H1 (cell line): ENCODE measurements at regions not wholly inside any gene's neighbourhood (a gene's known extent, or its start where the extent isn't known, plus 50 kb on each side); places are given as distances from the start of the nearest gene placed in this dataset.

Source experiments
- CTCF ChIA-PET: fragments of 300-600 bp; sonication (Branson Sonifier 250); formaldehyde crosslinking; loops from one replicate; lab custom pipeline; 2021; ENCODE audit not compliant: partially characterized antibody; lab: Charles Lee
- POLR2A ChIA-PET: fragments of 300-600 bp; sonication (Branson Sonifier 250); formaldehyde crosslinking; loops from one replicate; lab custom pipeline; 2021; ENCODE audit warnings: inconsistent platforms; ENCODE audit not compliant: partially characterized antibody; lab: Charles Lee
- DNase-seq, 2 experiments: peaks; one replicate each; pipeline versions ENCODE4 v3.0.0 to v3.0.0-alpha.2; 2010 to 2022; ENCODE audit warnings: low spot score in 2 of 2, low read depth in 1 of 2, mixed read lengths in 1 of 2
- FAIRE-seq: peaks from 2 replicates; lab custom pipeline; 2011; peaks lifted over from hg19 to GRCh38; lab: Jason Lieb, UNC
- H2AFZ ChIP-seq: 2 replicates; pipeline ENCODE4 v1.8.1; 2012; ENCODE audit warnings: low read length, inconsistent platforms
- H2AK5ac ChIP-seq: 2 replicates; pipeline ENCODE4 v1.6.1; 2013; ENCODE audit warnings: low read depth, low read length
- H2BK120ac ChIP-seq: replicated peaks from 2 replicates; pipeline ENCODE3; 2013; ENCODE audit warnings: low read depth, low read length, inconsistent platforms
- H2BK12ac ChIP-seq: 2 replicates; pipeline ENCODE4 v1.6.1; 2013; ENCODE audit warnings: low read depth, low read length
- H2BK15ac ChIP-seq: 2 replicates; pipeline ENCODE4 v1.6.1; 2013; ENCODE audit warnings: low read length
- H2BK20ac ChIP-seq: 2 replicates; pipeline ENCODE4 v1.6.1; 2013; ENCODE audit warnings: low read length
- H2BK5ac ChIP-seq: 2 replicates; pipeline ENCODE4 v1.6.1; 2013; ENCODE audit warnings: low read depth, low read length
- H3K14ac ChIP-seq: 2 replicates; pipeline ENCODE4 v1.6.1; 2013; ENCODE audit warnings: inconsistent platforms; ENCODE audit not compliant: insufficient read length
- H3K18ac ChIP-seq: 2 replicates; pipeline ENCODE4 v1.6.1; 2013; ENCODE audit warnings: low read length; ENCODE audit errors: extremely low read depth
- H3K23ac ChIP-seq: 2 replicates; pipeline ENCODE4 v1.6.1; 2013; ENCODE audit warnings: inconsistent platforms; ENCODE audit not compliant: insufficient read length
- H3K23me2 ChIP-seq: 2 replicates; pipeline ENCODE4 v1.6.1; 2013; ENCODE audit warnings: low read depth, low read length
- H3K27ac ChIP-seq: 2 replicates; pipeline ENCODE4 v1.6.1; 2011; ENCODE audit warnings: low read depth, low read length, inconsistent platforms
- H3K27me3 ChIP-seq, 4 experiments: replicated peaks in 1 of 4; 1 replicate in 1 of 4; 2 replicates in 3 of 4; pipeline versions ENCODE4 v1.6.1 to v1.8.1; 2011 to 2013; ENCODE audit warnings: low read length in 3 of 4, mild to moderate bottlenecking in 3 of 4, inconsistent platforms in 2 of 4, mixed read lengths in 2 of 4, moderate library complexity in 1 of 4; ENCODE audit not compliant: control insufficient read depth in 3 of 4, insufficient read depth in 3 of 4; ENCODE audit errors: extremely low read depth in 1 of 4
- H3K36me3 ChIP-seq, 4 experiments: 2 replicates each; pipeline versions ENCODE4 v1.6.1 to v1.8.1; 2011 to 2013; ENCODE audit warnings: mild to moderate bottlenecking in 4 of 4, low read length in 3 of 4, moderate library complexity in 2 of 4, control low read depth in 1 of 4, inconsistent platforms in 1 of 4; ENCODE audit not compliant: insufficient read depth in 4 of 4, control insufficient read depth in 2 of 4
- H3K4ac ChIP-seq: replicated peaks from 2 replicates; pipeline ENCODE3; 2013; ENCODE audit warnings: low read length, low read depth, mixed read lengths, inconsistent platforms; ENCODE audit not compliant: insufficient read length
- H3K4me1 ChIP-seq, 4 experiments: replicated peaks in 1 of 4; 1 replicate in 1 of 4; 2 replicates in 3 of 4; pipeline versions ENCODE4 v1.6.1 to v1.8.1; 2011 to 2013; ENCODE audit warnings: low read length in 3 of 4, inconsistent platforms in 2 of 4, mixed read lengths in 1 of 4; ENCODE audit not compliant: insufficient read depth in 4 of 4, control insufficient read depth in 3 of 4
- H3K4me2 ChIP-seq, 2 experiments: 2 replicates each; pipeline versions ENCODE4 v1.6.1 to v1.8.1; 2011 to 2013; ENCODE audit warnings: low read depth in 2 of 2, low read length in 2 of 2, control low read depth in 1 of 2, inconsistent platforms in 1 of 2, mild to moderate bottlenecking in 1 of 2; ENCODE audit not compliant: insufficient read depth in 1 of 2
- H3K4me3 ChIP-seq, 4 experiments: fragments of 200-600, 300-600 bp in 1 of 4; sonication (generic), shearing (Covaris generic), sonication (Bioruptor Twin) in 1 of 4; 2 replicates each; pipeline versions ENCODE4 v1.5.1 to v1.8.1; 2011 to 2016; ENCODE audit warnings: low read length in 4 of 4, low read depth in 3 of 4, control low read depth in 2 of 4, inconsistent platforms in 2 of 4, mild to moderate bottlenecking in 2 of 4, mixed read lengths in 1 of 4, moderate library complexity in 1 of 4; ENCODE audit not compliant: insufficient read depth in 2 of 4; ENCODE audit errors: extremely low read depth in 1 of 4
- H3K56ac ChIP-seq: replicated peaks from 2 replicates; pipeline ENCODE3; 2013; ENCODE audit warnings: low read depth, mild to moderate bottlenecking, mixed read lengths, low read length, inconsistent platforms; ENCODE audit not compliant: insufficient read length
- H3K79me1 ChIP-seq: 2 replicates; pipeline ENCODE4 v1.6.1; 2013; ENCODE audit warnings: low read depth, low read length, control low read depth
- H3K79me2 ChIP-seq, 2 experiments: 2 replicates each; pipeline versions ENCODE4 v1.6.1 to v1.8.1; 2012 to 2013; ENCODE audit warnings: low read length in 2 of 2, mild to moderate bottlenecking in 2 of 2, inconsistent platforms in 1 of 2; ENCODE audit not compliant: insufficient read depth in 2 of 2, control insufficient read depth in 1 of 2
- H3K9ac ChIP-seq, 4 experiments: replicated peaks in 1 of 4; 1 replicate in 1 of 4; 2 replicates in 3 of 4; pipeline versions ENCODE4 v1.6.1 to v1.8.1; 2011 to 2013; ENCODE audit warnings: low read depth in 3 of 4, low read length in 3 of 4, control low read depth in 2 of 4, mild to moderate bottlenecking in 2 of 4, moderate library complexity in 2 of 4, inconsistent platforms in 1 of 4; ENCODE audit errors: extremely low read depth in 1 of 4
- H3K9me3 ChIP-seq, 2 experiments: 2 replicates each; pipeline versions ENCODE4 v1.6.1 to v1.8.1; 2012 to 2013; ENCODE audit warnings: mild to moderate bottlenecking in 2 of 2, moderate library complexity in 2 of 2, control low read depth in 1 of 2, inconsistent platforms in 1 of 2, low read depth in 1 of 2, low read length in 1 of 2, mixed read lengths in 1 of 2; ENCODE audit not compliant: insufficient read depth in 2 of 2
- H4K20me1 ChIP-seq, 2 experiments: replicated peaks in 1 of 2; 2 replicates each; pipeline versions ENCODE3 to v1.8.1; 2011 to 2013; ENCODE audit warnings: inconsistent platforms in 2 of 2, low read length in 2 of 2, mild to moderate bottlenecking in 1 of 2; ENCODE audit not compliant: insufficient read depth in 2 of 2, control insufficient read depth in 1 of 2
- H4K5ac ChIP-seq: 2 replicates; pipeline ENCODE4 v1.6.1; 2013; ENCODE audit warnings: low read length, low read depth, mixed read lengths, inconsistent platforms; ENCODE audit not compliant: insufficient read length
- H4K8ac ChIP-seq: 2 replicates; pipeline ENCODE4 v1.8.0; 2013; ENCODE audit warnings: mild to moderate bottlenecking, moderate library complexity, low read length, inconsistent platforms; ENCODE audit not compliant: insufficient read depth; ENCODE audit errors: extremely low read depth
- H4K91ac ChIP-seq: replicated peaks from 2 replicates; pipeline ENCODE3; 2013; ENCODE audit warnings: low read length, mixed read lengths, inconsistent platforms; ENCODE audit not compliant: insufficient read length
- RAD21 ChIP-seq, 2 experiments: IDR thresholded peaks in 1 of 2; conservative IDR thresholded peaks in 1 of 2; 2 replicates each; pipeline ENCODE4 v1.6.1; 2011; ENCODE audit warnings: low read depth in 2 of 2, low read length in 2 of 2, improper control_type of control experiment in 1 of 2, inconsistent platforms in 1 of 2, mild to moderate bottlenecking in 1 of 2, moderate library complexity in 1 of 2
- SAP30 ChIP-seq: fragments of 300-600 bp; sonication (generic); IDR thresholded peaks from 2 replicates; pipeline ENCODE4 v1.7.1; 2012; ENCODE audit warnings: low read length, moderate library complexity, mild to moderate bottlenecking, inconsistent platforms; ENCODE audit not compliant: insufficient read depth, insufficient replicate concordance
- SIN3A ChIP-seq, 2 experiments: IDR thresholded peaks in 1 of 2; conservative IDR thresholded peaks in 1 of 2; 2 replicates each; pipeline ENCODE4 v1.6.1; 2011 to 2012; ENCODE audit warnings: low read length in 2 of 2, improper control_type of control experiment in 1 of 2, low read depth in 1 of 2, mild to moderate bottlenecking in 1 of 2
- TAF7 ChIP-seq: optimal IDR thresholded peaks from 2 replicates; pipeline ENCODE3; 2011; ENCODE audit warnings: low read depth, mild to moderate bottlenecking, inconsistent platforms, low read length, moderate library complexity, borderline replicate concordance
- TBP ChIP-seq: IDR thresholded peaks from 2 replicates; pipeline ENCODE4 v1.6.1; 2011; ENCODE audit warnings: low read depth, low read length, improper control_type of control experiment
- ZNF274 ChIP-seq: IDR thresholded peaks from 2 replicates; pipeline ENCODE4 v1.7.0; 2012; ENCODE audit warnings: low read length, borderline replicate concordance; ENCODE audit errors: extremely low read depth
- WGBS, 2 experiments: shearing (Covaris generic) in 1 of 2; methylation state at CpG; one replicate each; pipeline versions ENCODE4 v1.1.6 to v1.1.7; 2013 to 2015; ENCODE audit warnings: low lambda C conversion rate in 2 of 2, mixed read lengths in 2 of 2, inconsistent platforms in 1 of 2, low coverage in 1 of 2, missing lambda C conversion rate in 1 of 2; ENCODE audit not compliant: insufficient replicate concordance in 2 of 2, insufficient coverage in 1 of 2, insufficient read length in 1 of 2; ENCODE audit errors: extremely low coverage in 1 of 2, missing lambda C conversion rate in 1 of 2; 5-methylcytosine and 5-hydroxymethylcytosine counted together
- TF ChIP-seq, protein P1 (sequence below): IDR thresholded peaks from 2 replicates; pipeline ENCODE4 v1.6.1; 2012; ENCODE audit warnings: inconsistent platforms
- TF ChIP-seq, protein P2 (sequence below): IDR thresholded peaks from 2 replicates; pipeline ENCODE4 v1.6.1; 2012; ENCODE audit warnings: low read length, inconsistent platforms

DNA sequence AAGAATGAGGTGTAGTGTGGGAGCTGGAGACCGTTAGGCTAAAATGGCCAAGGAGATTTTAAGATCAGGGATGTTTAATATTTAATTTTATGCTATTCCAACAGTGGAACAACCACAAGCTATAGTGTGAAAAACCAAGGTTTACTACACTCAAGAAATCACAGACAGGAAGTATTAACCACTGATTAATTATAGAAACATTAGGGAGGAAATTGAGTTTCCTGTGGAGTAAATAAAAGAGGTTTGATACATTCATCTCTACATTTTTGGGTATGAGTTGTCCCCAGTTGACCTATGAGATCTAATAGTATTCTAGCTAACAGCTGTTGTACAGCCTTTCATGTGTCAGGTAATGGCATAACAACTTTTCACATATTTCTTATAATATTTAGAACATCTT is 103.7 kb upstream of the MPDZ start:
- Histone ChIP-seq H2BK20ac (no peak overlapping the region), H3K18ac (no peak overlapping the region), H2AFZ (no peak overlapping the region), H3K9me3 (peaks cover 3 to 6% of the 10 kb centered on the region in 2 experiments; a peak in 1 of 4 replicates), H4K91ac (no peak overlapping the region), H3K56ac (no peak overlapping the region), H3K4me3 (no peak overlapping the region), H3K27ac (no peak overlapping the region), H4K8ac (no peak overlapping the region), H4K20me1 (no peaks in the 10 kb centered on the region), H3K27me3 (no peaks in the 10 kb centered on the region), H3K14ac (no peak overlapping the region), H2AK5ac (no peak overlapping the region), H3K9ac (no peak overlapping the region), H3K36me3 (no peaks in the 10 kb centered on the region), H3K79me2 (no peaks in the 10 kb centered on the region), H3K4me1 (no peaks in the 10 kb centered on the region), H3K4ac (no peak overlapping the region), H4K5ac (no peak overlapping the region), H3K23me2 (no peaks in the 10 kb centered on the region), H2BK120ac (no peak overlapping the region), H2BK5ac (no peak overlapping the region), H3K4me2 (no peak overlapping the region), H3K23ac (no peak overlapping the region), H2BK15ac (no peak overlapping the region), H2BK12ac (no peak overlapping the region)
- POLR2A ChIA-PET = no interaction called here
- 92% methylated on average over 1 of the region's 1 CpG; no CpG with 5 or more reads in 1 of the 2 experiments for WGBS, 2 experiments
- FAIRE-seq = no peak
- no peak for DNase-seq
- CTCF ChIA-PET = interaction anchor here (0.7 to 1.1 kb wide), 3 partner anchors 9 to 1838 kb away, joined by 3 read pairs; no protein-coding TSS in a partner anchor
- TF ChIP-seq, protein P1, sequence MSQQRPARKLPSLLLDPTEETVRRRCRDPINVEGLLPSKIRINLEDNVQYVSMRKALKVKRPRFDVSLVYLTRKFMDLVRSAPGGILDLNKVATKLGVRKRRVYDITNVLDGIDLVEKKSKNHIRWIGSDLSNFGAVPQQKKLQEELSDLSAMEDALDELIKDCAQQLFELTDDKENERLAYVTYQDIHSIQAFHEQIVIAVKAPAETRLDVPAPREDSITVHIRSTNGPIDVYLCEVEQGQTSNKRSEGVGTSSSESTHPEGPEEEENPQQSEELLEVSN = no peak
- no peak for TF ChIP-seq SAP30
- TF ChIP-seq RAD21 (IDR thresholded peaks at IDR 0.05 in 1 of 2, conservative IDR thresholded peaks at IDR 0.05 in 1 of 2; ENCODE audit: low read depth in 2 of 2, low read length in 2 of 2) = no peak
- no peak for TF ChIP-seq TAF7
- TF ChIP-seq, protein P2, sequence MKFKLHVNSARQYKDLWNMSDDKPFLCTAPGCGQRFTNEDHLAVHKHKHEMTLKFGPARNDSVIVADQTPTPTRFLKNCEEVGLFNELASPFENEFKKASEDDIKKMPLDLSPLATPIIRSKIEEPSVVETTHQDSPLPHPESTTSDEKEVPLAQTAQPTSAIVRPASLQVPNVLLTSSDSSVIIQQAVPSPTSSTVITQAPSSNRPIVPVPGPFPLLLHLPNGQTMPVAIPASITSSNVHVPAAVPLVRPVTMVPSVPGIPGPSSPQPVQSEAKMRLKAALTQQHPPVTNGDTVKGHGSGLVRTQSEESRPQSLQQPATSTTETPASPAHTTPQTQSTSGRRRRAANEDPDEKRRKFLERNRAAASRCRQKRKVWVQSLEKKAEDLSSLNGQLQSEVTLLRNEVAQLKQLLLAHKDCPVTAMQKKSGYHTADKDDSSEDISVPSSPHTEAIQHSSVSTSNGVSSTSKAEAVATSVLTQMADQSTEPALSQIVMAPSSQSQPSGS = no peak
- no peak for TF ChIP-seq ZNF274
- TF ChIP-seq SIN3A (conservative IDR thresholded peaks at IDR 0.05 in 1 of 2, IDR thresholded peaks at IDR 0.05 in 1 of 2; ENCODE audit: low read depth in 1 of 2, low read length in 2 of 2) = no peak
- no peak for TF ChIP-seq TBP
- TF ChIP-seq, all 59 proteins: peak for 0
- no peaks in the 10 kb centered on the region for H3K79me1 ChIP-seq
